ENCODE measurements at regions not wholly inside any gene's neighbourhood (a gene's known extent, or its start where the extent isn't known, plus 50 kb on each side); places are given as distances from the start of the nearest gene placed in this dataset.

GRCh38 chr2:6626401-6627012 is 239.2 kb downstream of the CMPK2 start:
- DNase-seq (ENCODE audit: low read depth): no peak

- DNase-seq (ENCODE audit: low read depth): no peak
Measured at GRCh38 chr2:6627316-6627715, 238.4 kb downstream of the CMPK2 start.

- no peak for DNase-seq (ENCODE audit: low read depth)
Measured at GRCh38 chr2:6630209-6630608, 235.5 kb downstream of the CMPK2 start.

- DNase-seq (ENCODE audit: low read depth): no peak
Measured at GRCh38 chr2:6635296-6635695, 230.4 kb downstream of the CMPK2 start.

GRCh38 chr2:6637330-6637729 is 228.4 kb downstream of the CMPK2 start:
- DNase-seq (ENCODE audit: low read depth): no peak

- DNase-seq (ENCODE audit: low read depth): no peak
Measured at GRCh38 chr2:6639929-6640620, 225.6 kb downstream of the CMPK2 start.

- no peak for DNase-seq (ENCODE audit: low read depth)
Measured at GRCh38 chr2:6640621-6641015, 225.1 kb downstream of the CMPK2 start.

GRCh38 chr2:6641956-6642355 is 223.8 kb downstream of the CMPK2 start:
- no peak for DNase-seq (ENCODE audit: low read depth)

- no peak for DNase-seq (ENCODE audit: low read depth)
Measured at GRCh38 chr2:6644261-6644660, 221.4 kb downstream of the CMPK2 start.

- DNase-seq (ENCODE audit: low read depth): no peak
Measured at GRCh38 chr2:6645004-6645403, 220.7 kb downstream of the CMPK2 start.

GRCh38 chr2:6645672-6646071 is 220.0 kb downstream of the CMPK2 start:
- no peak for DNase-seq (ENCODE audit: low read depth)

GRCh38 chr2:6647046-6647445 is 218.7 kb downstream of the CMPK2 start:
- no peak for DNase-seq (ENCODE audit: low read depth)

GRCh38 chr2:6648596-6649247 is 217.0 kb downstream of the CMPK2 start:
- DNase-seq (ENCODE audit: low read depth): no peak

- DNase-seq (ENCODE audit: low read depth): no peak
Measured at GRCh38 chr2:6650311-6650710, 215.4 kb downstream of the CMPK2 start.

- DNase-seq (ENCODE audit: low read depth): no peak
Measured at GRCh38 chr2:6652251-6652650, 213.5 kb downstream of the CMPK2 start.

GRCh38 chr2:6653281-6653750 is 212.4 kb downstream of the CMPK2 start:
- DNase-seq (ENCODE audit: low read depth): no peak

GRCh38 chr2:6654279-6654678 is 211.4 kb downstream of the CMPK2 start:
- DNase-seq (ENCODE audit: low read depth): no peak

- no peak for DNase-seq (ENCODE audit: low read depth)
Measured at GRCh38 chr2:6656633-6657032, 209.1 kb downstream of the CMPK2 start.

GRCh38 chr2:6657136-6657535 is 208.6 kb downstream of the CMPK2 start:
- DNase-seq (ENCODE audit: low read depth): no peak

- DNase-seq (ENCODE audit: low read depth): no peak
Measured at GRCh38 chr2:6657855-6658254, 207.9 kb downstream of the CMPK2 start.

- DNase-seq (ENCODE audit: low read depth): no peak
Measured at GRCh38 chr2:6664332-6665061, 201.2 kb downstream of the CMPK2 start.
